NCI-H1694 treated with DMSO at 0.1 percent for 48 hours (cell line): ENCODE measurements at regions not wholly inside any gene's neighbourhood (a gene's known extent, or its start where the extent isn't known, plus 50 kb on each side); places are given as distances from the start of the nearest gene placed in this dataset.

Experiments used
- DNase-seq: peaks from one replicate; lab custom pipeline; 2025; lab: John Stamatoyannopoulos, UW

- no peak for DNase-seq
Measured at GRCh38 chr15:70303981-70304380, 206.3 kb upstream of the TLE3 start.

GRCh38 chr15:70302360-70302759 lies 204.6 kb upstream of the TLE3 start:
- DNase-seq: no peak

GRCh38 chr15:70301396-70301795 lies 203.7 kb upstream of the TLE3 start:
- no peak for DNase-seq

GRCh38 chr15:70299931-70300869 lies 202.5 kb upstream of the TLE3 start:
- DNase-seq: no peak

- DNase-seq: no peak
Measured at GRCh38 chr15:70297465-70298058, 199.8 kb upstream of the TLE3 start.

- no peak for DNase-seq
Measured at GRCh38 chr15:70294731-70295305, 197.1 kb upstream of the TLE3 start.

GRCh38 chr15:70293591-70294470 lies 196.1 kb upstream of the TLE3 start:
- DNase-seq: no peak

- no peak for DNase-seq
Measured at GRCh38 chr15:70293138-70293537, 195.4 kb upstream of the TLE3 start.

GRCh38 chr15:70292076-70292760 lies 194.5 kb upstream of the TLE3 start:
- DNase-seq: no peak

GRCh38 chr15:70291305-70292075 lies 193.8 kb upstream of the TLE3 start:
- DNase-seq: no peak

- no peak for DNase-seq
Measured at GRCh38 chr15:70290708-70291107, 193.0 kb upstream of the TLE3 start.

- no peak for DNase-seq
Measured at GRCh38 chr15:70289191-70289955, 191.7 kb upstream of the TLE3 start.

- DNase-seq: no peak
Measured at GRCh38 chr15:70286113-70286806, 188.5 kb upstream of the TLE3 start.

- no peak for DNase-seq
Measured at GRCh38 chr15:70284438-70285214, 186.9 kb upstream of the TLE3 start.

GRCh38 chr15:70283511-70283910 lies 185.8 kb upstream of the TLE3 start:
- no peak for DNase-seq

- no peak for DNase-seq
Measured at GRCh38 chr15:70281811-70282307, 184.1 kb upstream of the TLE3 start.

- DNase-seq: no peak
Measured at GRCh38 chr15:70281261-70281810, 183.6 kb upstream of the TLE3 start.

- no peak for DNase-seq
Measured at GRCh38 chr15:70280781-70281180, 183.1 kb upstream of the TLE3 start.
